Endodermal cell (in vitro differentiated cells): ENCODE measurements at regions not wholly inside any gene's neighbourhood (a gene's known extent, or its start where the extent isn't known, plus 50 kb on each side); places are given as distances from the start of the nearest gene placed in this dataset.

Experiments
- DNase-seq: peaks from one replicate; pipeline ENCODE4 v3.0.0-alpha.2; 2017
- H3K27ac ChIP-seq: 2 replicates; pipeline ENCODE4 v1.5.1; 2013; ENCODE audit warnings: mild to moderate bottlenecking, low read depth, low read length, moderate library complexity
- H3K27me3 ChIP-seq: 2 replicates; pipeline ENCODE4 v1.6.1; 2013; ENCODE audit warnings: mild to moderate bottlenecking, low read length, moderate library complexity; ENCODE audit not compliant: insufficient read depth, control insufficient read depth, poor library complexity, severe bottlenecking
- H3K36me3 ChIP-seq: 2 replicates; pipeline ENCODE4 v1.7.0; 2013; ENCODE audit warnings: mild to moderate bottlenecking, low read length, moderate library complexity; ENCODE audit not compliant: control insufficient read depth, insufficient read depth
- H3K4me1 ChIP-seq: one replicate; pipeline ENCODE4 v1.7.0; 2013; ENCODE audit warnings: low read length; ENCODE audit not compliant: control insufficient read depth, insufficient read depth
- H3K4me3 ChIP-seq: 2 replicates; pipeline ENCODE4 v1.5.1; 2013; ENCODE audit warnings: mild to moderate bottlenecking, low read length, moderate library complexity
- H3K9ac ChIP-seq: 2 replicates; pipeline ENCODE4 v1.6.1; 2013; ENCODE audit warnings: mild to moderate bottlenecking, low read length, moderate library complexity; ENCODE audit not compliant: poor library complexity, severe bottlenecking; ENCODE audit errors: extremely low read depth
- H3K9me3 ChIP-seq: 2 replicates; pipeline ENCODE4 v1.6.1; 2013; ENCODE audit warnings: mild to moderate bottlenecking, low read length, moderate library complexity; ENCODE audit not compliant: control insufficient read depth
- H3K27ac Mint-ChIP-seq: 2 replicates; pipeline ENCODE4 v1.8.0; 2020; ENCODE audit warnings: mixed read lengths
- H3K27me3 Mint-ChIP-seq: 2 replicates; pipeline ENCODE4 v1.8.0; 2021; ENCODE audit warnings: mild to moderate bottlenecking, mixed read lengths; ENCODE audit not compliant: insufficient read depth
- H3K36me3 Mint-ChIP-seq: 2 replicates; pipeline ENCODE4 v1.8.0; 2020; ENCODE audit warnings: low read depth, mixed read lengths
- H3K4me1 Mint-ChIP-seq: 2 replicates; pipeline ENCODE4 v1.8.0; 2020; ENCODE audit warnings: mixed read lengths
- H3K4me3 Mint-ChIP-seq: 2 replicates; pipeline ENCODE4 v1.8.0; 2020; ENCODE audit warnings: mild to moderate bottlenecking, moderate library complexity, mixed read lengths
- H3K9me3 Mint-ChIP-seq: 2 replicates; pipeline ENCODE4 v1.8.0; 2020; ENCODE audit warnings: mild to moderate bottlenecking, mixed read lengths
- CTCF ChIP-seq: fragments of 200-600 bp; sonication (generic); conservative IDR thresholded peaks from 2 replicates; pipeline ENCODE4 v1.5.0; 2021; ENCODE audit warnings: antibody characterized with exemption, mild to moderate bottlenecking
- WGBS, 2 experiments: methylation state at CpG; one replicate each; pipeline versions ENCODE4 v1.1.5 to v1.1.7; 2013; ENCODE audit warnings: missing lambda C conversion rate in 2 of 2, mixed read lengths in 1 of 2; ENCODE audit not compliant: insufficient coverage in 1 of 2, insufficient read length in 1 of 2; 5-methylcytosine and 5-hydroxymethylcytosine counted together

- H3K4me3 Mint-ChIP-seq: no peak overlapping the region
- H3K36me3 Mint-ChIP-seq: no peaks in the 10 kb centered on the region
- Histone ChIP-seq H3K36me3 (no peaks in the 10 kb centered on the region), H3K4me1 (no peaks in the 10 kb centered on the region), H3K4me3 (no peak overlapping the region), H3K9ac (no peak overlapping the region), H3K27ac (no peak overlapping the region), H3K27me3 (no peaks in the 10 kb centered on the region), H3K9me3 (no peaks in the 10 kb centered on the region)
- H3K4me1 Mint-ChIP-seq: no peaks in the 10 kb centered on the region
- H3K27ac Mint-ChIP-seq: no peak overlapping the region
- WGBS, 2 experiments: 92% methylated on average over 2 of the region's 2 CpGs; no CpG with 5 or more reads in 1 of the 2 experiments
- no peak for DNase-seq
- no peaks in the 10 kb centered on the region for H3K27me3 Mint-ChIP-seq
- TF ChIP-seq CTCF: no peak
- H3K9me3 Mint-ChIP-seq: no peaks in the 10 kb centered on the region
Observed at GRCh38 chr5:57111993-57112392, 61.9 kb upstream of the GPBP1 start.

DNA sequence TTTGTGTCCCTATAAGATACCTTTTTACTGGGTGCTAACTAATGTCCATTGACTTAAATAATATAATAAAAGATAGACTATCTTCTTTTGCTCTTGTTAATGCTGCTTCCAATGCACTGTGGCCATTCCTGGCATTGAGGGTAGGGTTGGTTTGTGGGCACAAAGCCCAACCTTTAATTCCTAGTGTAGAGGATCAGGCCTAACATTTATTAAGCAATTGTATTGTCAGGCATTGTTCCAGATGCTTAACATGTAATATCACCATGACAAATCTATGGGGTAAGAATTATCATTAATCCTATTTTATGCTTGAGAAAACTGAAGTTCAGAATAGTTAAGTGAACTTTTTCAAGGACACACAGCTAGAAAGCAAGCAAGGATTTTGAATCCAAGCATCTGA is 60.4 kb upstream of the GPBP1 start:
- H3K9ac ChIP-seq: no peak overlapping the region
- H3K36me3 Mint-ChIP-seq: no peaks in the 10 kb centered on the region
- H3K9me3 Mint-ChIP-seq: no peaks in the 10 kb centered on the region
- H3K4me3 Mint-ChIP-seq: no peak overlapping the region
- no peaks in the 10 kb centered on the region for H3K4me1 ChIP-seq
- no peaks in the 10 kb centered on the region for H3K36me3 ChIP-seq
- H3K4me3 ChIP-seq: no peak overlapping the region
- no peaks in the 10 kb centered on the region for H3K27me3 ChIP-seq
- TF ChIP-seq CTCF: no peak
- no peaks in the 10 kb centered on the region for H3K27me3 Mint-ChIP-seq
- no peaks in the 10 kb centered on the region for H3K4me1 Mint-ChIP-seq
- no peak for DNase-seq
- H3K27ac Mint-ChIP-seq: no peak overlapping the region
- H3K9me3 ChIP-seq: no peaks in the 10 kb centered on the region
- no peak overlapping the region for H3K27ac ChIP-seq

- H3K9me3 Mint-ChIP-seq: peaks cover 1% of the 10 kb centered on the region
- H3K27me3 Mint-ChIP-seq: no peaks in the 10 kb centered on the region
- Histone ChIP-seq H3K9me3 (peaks cover under 1% of the 10 kb centered on the region), H3K4me1 (no peaks in the 10 kb centered on the region), H3K27ac (no peak overlapping the region), H3K4me3 (no peak overlapping the region), H3K36me3 (no peaks in the 10 kb centered on the region), H3K9ac (no peak overlapping the region), H3K27me3 (no peaks in the 10 kb centered on the region)
- no peaks in the 10 kb centered on the region for H3K4me1 Mint-ChIP-seq
- 75% methylated on average over 1 of the region's 1 CpG; no CpG with 5 or more reads in 1 of the 2 experiments for WGBS, 2 experiments
- H3K36me3 Mint-ChIP-seq: no peaks in the 10 kb centered on the region
- no peak for DNase-seq
- H3K4me3 Mint-ChIP-seq: no peak overlapping the region
- no peak for TF ChIP-seq CTCF
- no peak overlapping the region for H3K27ac Mint-ChIP-seq
Observed at GRCh38 chr5:57117596-57117995, 56.3 kb upstream of the GPBP1 start.
